BJ (cell line): ENCODE measurements at regions not wholly inside any gene's neighbourhood (a gene's known extent, or its start where the extent isn't known, plus 50 kb on each side); places are given as distances from the start of the nearest gene placed in this dataset.

ENCODE experiments used
- CTCF ChIA-PET: fragments of 350-600 bp; formaldehyde crosslinking; extraction: SDS; loops from one replicate; lab custom pipeline; 2021; ENCODE audit warnings: antibody characterized with exemption, inconsistent platforms; lab: Yijun Ruan, JAX
- POLR2A ChIA-PET: fragments of 300-600 bp; sonication (Branson Sonifier 250); formaldehyde crosslinking; extraction: SDS; loops from one replicate; lab custom pipeline; 2021; ENCODE audit warnings: antibody characterized with exemption; lab: Charles Lee
- DNase-seq: peaks from one replicate; pipeline ENCODE4 v3.0.0-alpha.2; 2011; ENCODE audit warnings: low read depth
- H3K27me3 ChIP-seq: 2 replicates; pipeline ENCODE4 v1.6.0; 2011; ENCODE audit warnings: low read length; ENCODE audit not compliant: control insufficient read depth, insufficient read depth
- H3K36me3 ChIP-seq: 2 replicates; pipeline ENCODE4 v1.5.1; 2011; ENCODE audit warnings: low read length; ENCODE audit not compliant: control insufficient read depth, insufficient read depth
- H3K4me3 ChIP-seq: 2 replicates; pipeline ENCODE4 v1.5.1; 2011; ENCODE audit warnings: low read depth, mild to moderate bottlenecking, control low read depth, low read length
- TF ChIP-seq, protein P1 (sequence below): IDR thresholded peaks from 2 replicates; pipeline ENCODE4 v1.5.1; 2011; ENCODE audit warnings: low read depth, mild to moderate bottlenecking, control low read depth, inconsistent platforms, low read length, moderate library complexity; ENCODE audit not compliant: insufficient read depth

DNA sequence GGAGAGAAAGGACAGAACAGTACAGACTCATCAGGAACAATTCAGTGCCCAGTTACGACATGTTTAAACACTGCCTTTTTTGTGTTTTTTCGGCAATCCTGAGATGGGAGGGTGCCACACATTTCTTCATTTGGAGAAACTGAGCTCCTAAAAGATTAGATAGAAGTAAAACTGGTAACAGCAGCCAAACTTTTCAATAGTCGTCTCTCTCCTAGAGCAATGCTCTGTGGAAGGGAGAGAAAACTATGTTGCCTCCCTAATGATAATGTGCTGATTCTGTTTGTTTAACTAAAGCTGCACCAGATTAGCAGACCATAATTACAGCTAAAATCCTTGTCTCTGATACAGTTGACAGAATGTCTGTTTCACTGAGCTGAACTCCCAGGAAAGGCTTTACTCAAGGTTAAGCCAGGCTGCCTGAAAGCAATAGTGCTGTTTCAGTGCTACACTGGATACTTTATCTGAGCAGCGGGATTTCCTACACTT, 76.2 kb upstream of the CXADR start:
- Histone ChIP-seq H3K36me3 (no peaks in the 10 kb centered on the region), H3K27me3 (no peaks in the 10 kb centered on the region; the same call in 1 of the 2 replicates), H3K4me3 (no peak overlapping the region)
- ChIA-PET CTCF (interaction anchor here (1.2 kb wide), 1 partner anchor 148 kb away, joined by 4 read pairs; no protein-coding TSS in a partner anchor), POLR2A (no interaction called here)
- TF ChIP-seq, protein P1, sequence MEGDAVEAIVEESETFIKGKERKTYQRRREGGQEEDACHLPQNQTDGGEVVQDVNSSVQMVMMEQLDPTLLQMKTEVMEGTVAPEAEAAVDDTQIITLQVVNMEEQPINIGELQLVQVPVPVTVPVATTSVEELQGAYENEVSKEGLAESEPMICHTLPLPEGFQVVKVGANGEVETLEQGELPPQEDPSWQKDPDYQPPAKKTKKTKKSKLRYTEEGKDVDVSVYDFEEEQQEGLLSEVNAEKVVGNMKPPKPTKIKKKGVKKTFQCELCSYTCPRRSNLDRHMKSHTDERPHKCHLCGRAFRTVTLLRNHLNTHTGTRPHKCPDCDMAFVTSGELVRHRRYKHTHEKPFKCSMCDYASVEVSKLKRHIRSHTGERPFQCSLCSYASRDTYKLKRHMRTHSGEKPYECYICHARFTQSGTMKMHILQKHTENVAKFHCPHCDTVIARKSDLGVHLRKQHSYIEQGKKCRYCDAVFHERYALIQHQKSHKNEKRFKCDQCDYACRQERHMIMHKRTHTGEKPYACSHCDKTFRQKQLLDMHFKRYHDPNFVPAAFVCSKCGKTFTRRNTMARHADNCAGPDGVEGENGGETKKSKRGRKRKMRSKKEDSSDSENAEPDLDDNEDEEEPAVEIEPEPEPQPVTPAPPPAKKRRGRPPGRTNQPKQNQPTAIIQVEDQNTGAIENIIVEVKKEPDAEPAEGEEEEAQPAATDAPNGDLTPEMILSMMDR = no peak
- no peak for DNase-seq

DNA sequence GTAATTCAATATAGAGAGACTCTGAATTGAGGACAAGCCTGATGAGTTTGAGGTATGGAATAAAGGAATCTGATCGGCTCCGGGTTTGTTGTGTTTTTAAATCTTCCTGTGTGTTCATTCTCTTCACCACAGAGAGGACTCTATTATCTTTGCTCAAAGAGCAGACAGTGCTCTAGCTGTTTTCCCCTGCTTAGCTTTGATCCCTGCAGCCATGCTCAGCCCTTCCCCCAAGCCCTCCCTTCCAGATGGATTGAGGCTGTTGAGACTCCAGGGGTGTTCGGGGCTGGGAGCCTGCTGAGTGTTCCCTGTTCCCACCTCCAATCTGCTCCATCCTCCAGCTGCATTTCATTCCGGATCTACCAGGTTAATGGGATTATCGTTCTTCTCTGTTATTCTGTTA, 74.2 kb upstream of the CXADR start:
- ChIA-PET CTCF (no interaction called here), POLR2A (no interaction called here)

DNA sequence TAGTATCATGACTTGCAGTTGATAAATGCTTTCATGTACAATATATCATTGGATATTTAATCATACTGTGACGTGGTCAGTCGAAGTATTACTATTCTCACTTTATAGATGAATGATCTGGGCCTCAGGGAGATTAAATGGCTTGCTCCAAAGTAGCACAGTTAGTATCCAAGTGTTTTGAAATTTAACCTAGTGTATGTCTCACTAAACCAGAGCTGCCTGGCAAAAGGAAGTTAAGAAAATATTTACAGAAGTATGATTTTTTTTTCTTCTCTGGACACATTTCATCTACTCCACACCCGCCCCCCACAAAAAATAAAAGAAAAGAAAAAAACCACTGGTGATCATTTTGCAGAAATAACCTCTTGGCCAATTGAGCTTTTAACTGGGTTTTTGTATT, 71.9 kb upstream of the CXADR start:
- ChIA-PET CTCF (interaction anchor here (1.6 kb wide), 1 partner anchor 11 kb away, joined by 3 read pairs; no protein-coding TSS in a partner anchor), POLR2A (no interaction called here)
- TF ChIP-seq, protein P1 = no peak
- Histone ChIP-seq H3K27me3 (no peaks in the 10 kb centered on the region; the same call in none of the 2 replicates), H3K4me3 (no peak overlapping the region), H3K36me3 (no peaks in the 10 kb centered on the region)
- no peak for DNase-seq

More for the DNA sequence above, 74.2 kb upstream of the CXADR start:
- DNase-seq = no peak
- H3K27me3 ChIP-seq = no peaks in the 10 kb centered on the region; the same call in none of the 2 replicates
- TF ChIP-seq, protein P1 = no peak
- no peaks in the 10 kb centered on the region for H3K36me3 ChIP-seq
- no peak overlapping the region for H3K4me3 ChIP-seq

DNA sequence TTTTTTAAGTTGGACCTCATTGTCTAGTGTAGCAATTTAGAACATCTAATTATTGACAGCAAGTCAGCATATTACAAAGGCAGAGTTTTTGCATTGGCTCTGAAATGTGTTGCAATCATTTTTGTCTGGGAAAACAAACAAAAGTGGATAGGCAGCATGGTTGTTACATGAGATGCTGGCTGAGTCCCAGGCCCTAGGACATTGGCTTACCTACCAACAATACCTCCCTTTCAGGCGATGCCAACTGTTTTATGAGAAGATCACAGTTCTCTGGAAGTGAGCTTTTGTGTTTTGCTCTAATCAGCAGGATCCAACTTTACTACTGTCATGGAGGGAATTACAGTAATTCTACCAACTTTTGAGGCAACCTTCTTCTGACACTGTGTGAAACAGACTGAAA, 71.5 kb upstream of the CXADR start:
- TF ChIP-seq, protein P1 = no peak
- no peaks in the 10 kb centered on the region; the same call in none of the 2 replicates for H3K27me3 ChIP-seq
- CTCF ChIA-PET = interaction anchor here (1.6 kb wide), 1 partner anchor 11 kb away, joined by 3 read pairs; no protein-coding TSS in a partner anchor
- DNase-seq = no peak
- POLR2A ChIA-PET = no interaction called here
- H3K36me3 ChIP-seq = no peaks in the 10 kb centered on the region
- no peak overlapping the region for H3K4me3 ChIP-seq

DNA sequence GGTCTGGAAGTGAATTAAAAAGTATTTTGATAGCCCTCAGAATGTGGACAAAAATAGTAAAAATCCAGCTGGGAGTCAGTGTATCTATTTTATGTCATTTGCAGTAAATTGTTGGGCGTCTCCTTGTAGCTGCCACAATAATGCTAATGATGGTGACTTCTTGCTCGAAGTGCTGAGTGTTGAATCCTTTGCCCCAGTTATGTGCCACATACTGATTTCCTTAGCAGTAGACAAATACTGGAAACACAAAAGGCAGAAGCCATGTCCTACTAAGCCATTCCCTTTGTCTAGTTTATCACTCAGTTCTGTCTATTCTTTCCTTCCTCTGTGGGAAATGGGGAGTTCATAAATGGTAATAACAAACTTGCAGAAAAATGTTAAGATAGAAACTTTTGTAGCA, 70.7 kb upstream of the CXADR start:
- CTCF ChIA-PET = interaction anchor here (0.5 to 1.6 kb wide), 2 partner anchors 10 to 92 kb away, joined by 3 read pairs; no protein-coding TSS in a partner anchor
- POLR2A ChIA-PET = interaction anchor here (0.7 kb wide), 1 partner anchor 32 kb away, joined by 3 read pairs; no protein-coding TSS in a partner anchor
- Histone ChIP-seq H3K36me3 (no peaks in the 10 kb centered on the region), H3K4me3 (no peak overlapping the region), H3K27me3 (no peaks in the 10 kb centered on the region; the same call in 1 of the 2 replicates)
- no peak for DNase-seq
- TF ChIP-seq, protein P1 = no peak
